Retinal pigment epithelial cell (primary cell): ENCODE measurements at regions not wholly inside any gene's neighbourhood (a gene's known extent, or its start where the extent isn't known, plus 50 kb on each side); places are given as distances from the start of the nearest gene placed in this dataset.

Experiments used
- DNase-seq: peaks from one replicate; pipeline ENCODE4 v3.0.0-alpha.2; 2010; ENCODE audit warnings: low read depth
- H3K4me3 ChIP-seq: 2 replicates; pipeline ENCODE4 v1.5.1; 2011; ENCODE audit warnings: mild to moderate bottlenecking, low read length, control low read depth, moderate library complexity
- CTCF ChIP-seq: conservative IDR thresholded peaks from 2 replicates; pipeline ENCODE4 v1.5.1; 2011; ENCODE audit warnings: low read depth, low read length, control low read depth, inconsistent platforms

GRCh38 chr4:117783716-117784115 is 250.6 kb upstream of the NDST3 start:
- TF ChIP-seq CTCF: no peak
- no peak for DNase-seq
- no peak overlapping the region for H3K4me3 ChIP-seq

- no peak for DNase-seq
- no peak for TF ChIP-seq CTCF
- H3K4me3 ChIP-seq: no peak overlapping the region
Observed at GRCh38 chr4:117784266-117784665, 250.0 kb upstream of the NDST3 start.

- no peak overlapping the region for H3K4me3 ChIP-seq
- no peak for DNase-seq
- no peak for TF ChIP-seq CTCF
Observed at GRCh38 chr4:117786566-117786965, 247.7 kb upstream of the NDST3 start.

GRCh38 chr4:117793845-117794480 is 240.3 kb upstream of the NDST3 start:
- TF ChIP-seq CTCF: no peak
- H3K4me3 ChIP-seq: no peak overlapping the region

GRCh38 chr4:117796677-117797076 is 237.6 kb upstream of the NDST3 start:
- no peak for TF ChIP-seq CTCF

More at GRCh38 chr4:117793845-117794480, 240.3 kb upstream of the NDST3 start:
- no peak for DNase-seq

GRCh38 chr4:117800636-117801035 is 233.7 kb upstream of the NDST3 start:
- no peak for TF ChIP-seq CTCF
- H3K4me3 ChIP-seq: no peak overlapping the region
- DNase-seq: no peak

More at GRCh38 chr4:117796677-117797076, 237.6 kb upstream of the NDST3 start:
- no peak for DNase-seq
- no peak overlapping the region for H3K4me3 ChIP-seq

GRCh38 chr4:117801756-117802155 is 232.5 kb upstream of the NDST3 start:
- H3K4me3 ChIP-seq: no peak overlapping the region
- DNase-seq: no peak
- no peak for TF ChIP-seq CTCF
